Loucy (cell line): ENCODE measurements at regions not wholly inside any gene's neighbourhood (a gene's known extent, or its start where the extent isn't known, plus 50 kb on each side); places are given as distances from the start of the nearest gene placed in this dataset.

ENCODE experiments used
- EZH2phosphoT487 ChIP-seq: fragments of 200-600 bp; IDR thresholded peaks from 2 replicates; pipeline ENCODE4 v1.6.1; 2018; ENCODE audit warnings: antibody characterized with exemption, mild to moderate bottlenecking, moderate library complexity, borderline replicate concordance
- TF ChIP-seq, protein P1 (sequence below): fragments of 200-600 bp; sonication (generic); conservative IDR thresholded peaks from 2 replicates; pipeline ENCODE4 v1.5.1; 2014; ENCODE audit warnings: mild to moderate bottlenecking, antibody characterized with exemption, low read length

DNA sequence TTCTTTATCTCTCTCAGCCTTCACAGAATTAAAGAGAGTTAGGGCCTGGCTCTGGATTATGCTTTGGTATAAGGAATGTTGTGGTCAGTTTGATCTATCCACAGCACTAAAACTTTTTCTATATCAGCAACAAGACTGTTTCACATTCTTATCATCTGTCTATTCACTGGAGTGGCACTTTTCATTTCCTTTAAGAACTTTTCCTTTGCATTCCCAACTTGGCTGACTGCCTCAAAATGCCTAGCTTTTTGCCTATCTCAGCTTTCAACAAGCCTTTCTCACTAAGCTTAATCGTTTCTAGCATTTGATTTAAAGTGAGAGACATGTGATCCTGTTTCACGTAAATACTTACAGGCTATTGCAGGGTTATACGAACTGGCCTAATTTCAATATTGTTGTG lies 471.8 kb downstream of the GBE1 start:
- TF ChIP-seq, protein P1, sequence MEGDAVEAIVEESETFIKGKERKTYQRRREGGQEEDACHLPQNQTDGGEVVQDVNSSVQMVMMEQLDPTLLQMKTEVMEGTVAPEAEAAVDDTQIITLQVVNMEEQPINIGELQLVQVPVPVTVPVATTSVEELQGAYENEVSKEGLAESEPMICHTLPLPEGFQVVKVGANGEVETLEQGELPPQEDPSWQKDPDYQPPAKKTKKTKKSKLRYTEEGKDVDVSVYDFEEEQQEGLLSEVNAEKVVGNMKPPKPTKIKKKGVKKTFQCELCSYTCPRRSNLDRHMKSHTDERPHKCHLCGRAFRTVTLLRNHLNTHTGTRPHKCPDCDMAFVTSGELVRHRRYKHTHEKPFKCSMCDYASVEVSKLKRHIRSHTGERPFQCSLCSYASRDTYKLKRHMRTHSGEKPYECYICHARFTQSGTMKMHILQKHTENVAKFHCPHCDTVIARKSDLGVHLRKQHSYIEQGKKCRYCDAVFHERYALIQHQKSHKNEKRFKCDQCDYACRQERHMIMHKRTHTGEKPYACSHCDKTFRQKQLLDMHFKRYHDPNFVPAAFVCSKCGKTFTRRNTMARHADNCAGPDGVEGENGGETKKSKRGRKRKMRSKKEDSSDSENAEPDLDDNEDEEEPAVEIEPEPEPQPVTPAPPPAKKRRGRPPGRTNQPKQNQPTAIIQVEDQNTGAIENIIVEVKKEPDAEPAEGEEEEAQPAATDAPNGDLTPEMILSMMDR, result no peak
- TF ChIP-seq EZH2phosphoT487, result no peak
